ENCODE measurements at regions not wholly inside any gene's neighbourhood (a gene's known extent, or its start where the extent isn't known, plus 50 kb on each side); places are given as distances from the start of the nearest gene placed in this dataset.
A peak's percentile ranks its signal among the peaks of the same experiment; 100 is the strongest.

DNA sequence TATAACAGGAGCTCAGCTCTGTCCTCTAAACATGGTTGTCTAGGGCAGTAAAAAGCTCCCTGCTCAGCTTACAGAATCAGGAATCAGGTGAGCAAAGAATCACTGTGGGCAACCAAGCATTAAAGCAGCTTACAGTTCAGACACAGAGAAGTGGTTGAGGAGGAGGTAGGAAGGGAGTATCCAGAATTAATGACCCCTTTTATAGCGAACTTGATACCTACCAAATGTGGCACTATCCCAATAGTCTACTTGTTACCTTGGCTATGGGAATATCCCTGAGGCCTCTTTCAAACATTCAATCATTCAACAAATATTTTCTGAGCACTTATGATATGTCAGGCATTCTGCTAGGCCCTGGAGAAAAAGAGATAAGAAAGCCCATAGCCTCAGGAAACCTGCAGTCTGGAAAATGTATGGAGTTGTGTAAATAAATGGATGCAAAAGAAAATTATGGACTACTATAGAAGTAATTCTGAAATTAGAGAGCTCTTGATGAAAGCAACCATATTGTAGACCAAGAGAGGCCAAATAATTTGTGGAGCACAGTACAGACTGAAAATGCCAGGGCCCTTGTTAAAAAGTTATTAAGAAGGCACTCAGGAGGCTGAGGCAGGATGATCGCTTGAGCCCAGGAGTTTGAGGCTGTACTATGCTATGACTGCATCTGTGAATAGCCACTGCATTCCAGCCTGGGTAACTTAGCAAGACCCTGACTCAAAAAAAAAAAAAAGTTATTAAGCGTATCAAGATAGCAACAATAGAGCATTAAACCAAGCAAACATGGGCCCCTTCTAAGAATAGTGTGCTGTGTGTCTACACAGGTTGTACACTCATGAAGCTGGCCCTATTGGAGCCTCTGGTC, 134.0 kb upstream of the CPSF6 start:
- no peak for DNase-seq (ENCODE audit: low read depth, low spot score)
- TF ChIP-seq, protein P1, sequence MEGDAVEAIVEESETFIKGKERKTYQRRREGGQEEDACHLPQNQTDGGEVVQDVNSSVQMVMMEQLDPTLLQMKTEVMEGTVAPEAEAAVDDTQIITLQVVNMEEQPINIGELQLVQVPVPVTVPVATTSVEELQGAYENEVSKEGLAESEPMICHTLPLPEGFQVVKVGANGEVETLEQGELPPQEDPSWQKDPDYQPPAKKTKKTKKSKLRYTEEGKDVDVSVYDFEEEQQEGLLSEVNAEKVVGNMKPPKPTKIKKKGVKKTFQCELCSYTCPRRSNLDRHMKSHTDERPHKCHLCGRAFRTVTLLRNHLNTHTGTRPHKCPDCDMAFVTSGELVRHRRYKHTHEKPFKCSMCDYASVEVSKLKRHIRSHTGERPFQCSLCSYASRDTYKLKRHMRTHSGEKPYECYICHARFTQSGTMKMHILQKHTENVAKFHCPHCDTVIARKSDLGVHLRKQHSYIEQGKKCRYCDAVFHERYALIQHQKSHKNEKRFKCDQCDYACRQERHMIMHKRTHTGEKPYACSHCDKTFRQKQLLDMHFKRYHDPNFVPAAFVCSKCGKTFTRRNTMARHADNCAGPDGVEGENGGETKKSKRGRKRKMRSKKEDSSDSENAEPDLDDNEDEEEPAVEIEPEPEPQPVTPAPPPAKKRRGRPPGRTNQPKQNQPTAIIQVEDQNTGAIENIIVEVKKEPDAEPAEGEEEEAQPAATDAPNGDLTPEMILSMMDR (IDR thresholded peaks at IDR 0.05; ENCODE audit: low read depth, low read length), result no peak
- in situ Hi-C loops (cut with HindIII; ENCODE audit: low sequenced_read_pairs), result no loop called here
- no peak overlapping the region for H3K4me3 ChIP-seq (ENCODE audit: low read depth, low read length)

DNA sequence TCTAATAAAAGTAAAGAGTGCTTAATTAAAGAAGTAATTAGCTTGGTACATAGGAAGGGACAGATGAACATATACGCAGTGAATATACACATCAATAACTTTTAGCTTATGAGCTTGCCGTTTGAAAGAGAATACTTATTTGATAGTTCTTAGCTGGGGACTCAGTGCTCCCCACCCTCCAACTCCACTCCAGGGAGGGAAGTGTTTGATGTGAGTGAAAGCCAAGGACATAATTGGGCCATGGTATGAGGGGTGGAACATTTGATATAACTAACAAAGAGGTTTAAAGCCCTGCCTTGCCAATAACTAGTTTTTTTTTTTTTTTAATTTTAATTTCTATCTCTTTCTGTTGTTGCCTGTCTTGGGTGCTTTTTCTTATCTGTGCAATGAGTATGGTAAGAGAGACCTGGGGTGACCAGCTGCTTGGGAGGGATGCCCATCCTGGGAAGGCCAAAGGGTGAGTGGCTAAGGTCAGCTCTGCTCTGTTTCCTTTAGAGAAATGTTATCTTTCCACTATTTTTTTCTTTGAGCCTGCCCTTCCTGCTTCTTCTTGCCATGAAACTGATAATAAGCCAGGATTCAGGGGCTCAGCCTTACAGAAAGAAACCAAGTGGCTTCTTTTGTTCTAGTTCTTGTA, 132.8 kb upstream of the CPSF6 start:
- no peak for DNase-seq (ENCODE audit: low read depth, low spot score)
- no peak overlapping the region for H3K4me3 ChIP-seq (ENCODE audit: low read depth, low read length)
- TF ChIP-seq, protein P1 (IDR thresholded peaks at IDR 0.05; ENCODE audit: low read depth, low read length), result no peak
- in situ Hi-C loops (cut with HindIII; ENCODE audit: low sequenced_read_pairs), result no loop called here

DNA sequence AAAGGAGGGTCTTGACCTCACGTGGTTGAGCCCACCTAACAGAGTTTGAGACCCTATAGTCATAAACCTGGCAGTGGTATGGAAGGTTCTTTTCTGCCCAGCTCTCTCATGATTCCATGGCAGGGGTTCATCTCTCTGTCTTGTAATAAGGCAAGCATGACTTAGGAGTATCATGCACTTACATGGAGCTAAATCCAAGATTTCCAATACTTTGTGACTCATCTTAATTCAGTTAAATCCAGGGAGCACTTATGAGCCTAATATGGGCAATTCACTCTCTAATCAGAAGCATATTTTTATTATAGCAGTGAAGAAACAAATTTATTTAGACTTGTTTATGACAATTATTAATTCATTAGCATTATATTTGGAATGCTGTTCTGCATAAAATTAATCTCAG, 131.8 kb upstream of the CPSF6 start:
- TF ChIP-seq, protein P1 (IDR thresholded peaks at IDR 0.05; ENCODE audit: low read depth, low read length), result no peak
- no peak for DNase-seq (ENCODE audit: low read depth, low spot score)
- no peak overlapping the region for H3K4me3 ChIP-seq (ENCODE audit: low read depth, low read length)
- in situ Hi-C loops (cut with HindIII; ENCODE audit: low sequenced_read_pairs), result no loop called here

DNA sequence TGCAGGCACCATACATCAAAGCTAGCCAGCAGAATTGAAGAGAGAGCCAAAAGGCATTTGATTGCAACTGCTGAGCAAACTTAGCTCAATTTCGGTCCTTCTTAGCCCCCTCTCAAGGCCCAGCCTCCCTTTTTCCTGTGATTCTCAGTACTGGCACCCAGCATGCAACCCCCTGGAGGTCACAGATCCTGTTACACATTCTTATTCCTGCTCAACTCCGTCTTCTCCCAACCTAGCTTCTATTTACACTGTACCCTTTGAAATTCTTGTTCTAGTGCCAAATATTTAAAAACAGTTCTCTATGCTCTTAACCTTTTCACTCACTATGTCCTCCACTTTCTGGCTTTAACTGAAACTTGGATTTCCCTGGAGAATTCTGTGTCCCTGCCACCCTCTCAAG, 131.3 kb upstream of the CPSF6 start:
- H3K4me3 ChIP-seq (ENCODE audit: low read depth, low read length), result no peak overlapping the region
- in situ Hi-C loops (cut with HindIII; ENCODE audit: low sequenced_read_pairs), result no loop called here
- TF ChIP-seq, protein P1 (IDR thresholded peaks at IDR 0.05; ENCODE audit: low read depth, low read length), result no peak
- DNase-seq (ENCODE audit: low read depth, low spot score), result peak; percentile 67

DNA sequence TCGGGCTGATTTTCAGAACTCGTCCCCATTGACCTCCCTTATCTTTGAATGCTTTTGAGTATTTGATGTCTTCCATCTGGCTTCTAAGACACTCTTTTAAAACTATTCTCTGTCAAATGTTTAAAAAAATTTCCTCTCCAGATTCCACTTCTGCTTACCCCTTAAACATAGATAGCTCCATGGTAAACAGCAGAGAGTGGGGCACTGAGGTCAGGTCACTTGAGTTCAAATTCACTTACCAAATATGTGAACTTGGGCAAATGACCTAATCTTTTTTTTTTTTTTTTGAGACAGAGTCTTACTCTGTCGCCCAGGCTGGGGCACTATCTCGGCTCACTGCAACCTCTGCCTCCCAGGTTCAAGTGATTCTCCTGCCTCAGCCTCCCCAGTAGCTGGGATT, 126.8 kb upstream of the CPSF6 start:
- TF ChIP-seq, protein P1 (IDR thresholded peaks at IDR 0.05; ENCODE audit: low read depth, low read length), result no peak
- in situ Hi-C loops (cut with HindIII; ENCODE audit: low sequenced_read_pairs), result no loop called here
- DNase-seq (ENCODE audit: low read depth, low spot score), result no peak
- no peak overlapping the region for H3K4me3 ChIP-seq (ENCODE audit: low read depth, low read length)

DNA sequence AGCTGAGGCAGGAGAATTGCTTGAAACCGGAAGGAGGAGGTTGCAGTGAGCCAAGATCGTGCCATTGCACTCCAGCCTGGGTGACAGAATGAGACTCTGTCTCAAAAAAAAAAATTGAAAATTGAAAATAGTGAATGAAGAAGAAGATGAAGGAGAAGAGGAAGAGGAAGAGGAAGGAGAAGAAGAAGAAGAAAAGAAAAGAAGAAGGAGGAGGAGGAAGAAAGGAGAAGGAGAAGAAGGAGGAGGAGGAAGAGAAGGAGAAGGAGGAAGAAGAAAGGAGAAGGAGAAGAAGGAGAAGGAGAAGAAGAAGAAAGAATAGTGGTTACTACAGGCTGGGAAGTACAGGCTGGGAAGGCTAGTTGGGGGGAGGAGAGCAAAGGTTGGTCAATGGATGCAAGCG, 124.3 kb upstream of the CPSF6 start:
- in situ Hi-C loops (cut with HindIII; ENCODE audit: low sequenced_read_pairs), result no loop called here
- DNase-seq (ENCODE audit: low read depth, low spot score), result no peak
- H3K4me3 ChIP-seq (ENCODE audit: low read depth, low read length), result no peak overlapping the region
- TF ChIP-seq, protein P1 (IDR thresholded peaks at IDR 0.05; ENCODE audit: low read depth, low read length), result no peak

Measured in astrocyte of the spinal cord (primary cell).